ENCODE measurements at regions not wholly inside any gene's neighbourhood (a gene's known extent, or its start where the extent isn't known, plus 50 kb on each side); places are given as distances from the start of the nearest gene placed in this dataset.

DNA sequence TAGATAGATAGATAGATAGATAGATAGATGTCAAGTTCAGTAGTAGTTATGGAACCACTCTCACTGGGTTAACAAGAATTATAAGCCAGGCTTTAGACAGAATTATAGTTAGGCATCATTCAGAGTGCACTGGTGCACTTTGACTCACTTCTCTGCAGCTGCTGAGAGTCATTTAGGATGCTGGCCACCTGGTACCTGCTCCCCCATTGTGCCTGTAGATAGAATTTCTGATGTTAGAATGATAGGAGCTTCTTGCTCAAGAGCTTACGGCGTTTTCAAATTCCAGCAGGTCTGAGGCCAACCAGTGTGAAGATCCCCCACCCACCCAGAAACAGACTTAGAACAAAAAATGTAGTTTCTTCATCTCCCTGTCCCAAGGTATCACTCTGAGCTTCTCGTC is 107.8 kb upstream of the HMCN1 start:
- TF ChIP-seq, protein P1, sequence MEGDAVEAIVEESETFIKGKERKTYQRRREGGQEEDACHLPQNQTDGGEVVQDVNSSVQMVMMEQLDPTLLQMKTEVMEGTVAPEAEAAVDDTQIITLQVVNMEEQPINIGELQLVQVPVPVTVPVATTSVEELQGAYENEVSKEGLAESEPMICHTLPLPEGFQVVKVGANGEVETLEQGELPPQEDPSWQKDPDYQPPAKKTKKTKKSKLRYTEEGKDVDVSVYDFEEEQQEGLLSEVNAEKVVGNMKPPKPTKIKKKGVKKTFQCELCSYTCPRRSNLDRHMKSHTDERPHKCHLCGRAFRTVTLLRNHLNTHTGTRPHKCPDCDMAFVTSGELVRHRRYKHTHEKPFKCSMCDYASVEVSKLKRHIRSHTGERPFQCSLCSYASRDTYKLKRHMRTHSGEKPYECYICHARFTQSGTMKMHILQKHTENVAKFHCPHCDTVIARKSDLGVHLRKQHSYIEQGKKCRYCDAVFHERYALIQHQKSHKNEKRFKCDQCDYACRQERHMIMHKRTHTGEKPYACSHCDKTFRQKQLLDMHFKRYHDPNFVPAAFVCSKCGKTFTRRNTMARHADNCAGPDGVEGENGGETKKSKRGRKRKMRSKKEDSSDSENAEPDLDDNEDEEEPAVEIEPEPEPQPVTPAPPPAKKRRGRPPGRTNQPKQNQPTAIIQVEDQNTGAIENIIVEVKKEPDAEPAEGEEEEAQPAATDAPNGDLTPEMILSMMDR (IDR thresholded peaks at IDR 0.05) = no peak
- DNase-seq (ENCODE audit: low spot score) = no peak
- peaks cover 15% of the 10 kb centered on the region for H3K4me1 Mint-ChIP-seq (ENCODE audit: low read depth)
- H3K27ac Mint-ChIP-seq (ENCODE audit: unreplicated experiment) = no peak overlapping the region
- peaks cover 6% of the 10 kb centered on the region for H3K9me3 Mint-ChIP-seq (ENCODE audit: low read depth)
- no peak overlapping the region for H3K4me3 Mint-ChIP-seq (ENCODE audit: unreplicated experiment)
- H3K36me3 Mint-ChIP-seq (ENCODE audit: low read depth) = no peaks in the 10 kb centered on the region
- no peaks in the 10 kb centered on the region for H3K27me3 Mint-ChIP-seq (ENCODE audit: low read depth)

DNA sequence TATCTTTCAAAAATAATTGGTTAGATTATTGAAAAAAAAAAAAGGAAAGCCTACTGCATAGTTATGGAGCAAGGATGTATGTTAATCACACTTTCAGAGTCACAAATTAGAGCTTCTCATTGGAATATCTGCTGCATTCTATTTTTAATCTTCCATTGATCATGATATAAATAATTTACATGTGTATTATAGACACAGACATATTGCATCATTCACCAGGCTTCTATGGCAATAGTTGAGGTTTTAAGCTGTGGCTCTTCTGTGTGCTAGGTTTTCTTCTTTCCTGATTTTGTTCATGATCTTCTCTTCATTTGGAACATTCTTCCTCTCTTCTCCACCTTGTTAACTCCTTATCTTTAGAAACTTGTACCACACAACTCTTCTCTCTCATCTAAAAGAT is 123.2 kb upstream of the HMCN1 start:
- TF ChIP-seq, protein P1 (IDR thresholded peaks at IDR 0.05) = no peak
- H3K27me3 Mint-ChIP-seq (ENCODE audit: low read depth) = no peaks in the 10 kb centered on the region
- H3K9me3 Mint-ChIP-seq (ENCODE audit: low read depth) = peaks cover 23% of the 10 kb centered on the region
- H3K4me3 Mint-ChIP-seq (ENCODE audit: unreplicated experiment) = no peak overlapping the region
- H3K27ac Mint-ChIP-seq (ENCODE audit: unreplicated experiment) = no peak overlapping the region
- no peak for DNase-seq (ENCODE audit: low spot score)
- H3K36me3 Mint-ChIP-seq (ENCODE audit: low read depth) = peaks cover 7% of the 10 kb centered on the region
- H3K4me1 Mint-ChIP-seq (ENCODE audit: low read depth) = no peaks in the 10 kb centered on the region

DNA sequence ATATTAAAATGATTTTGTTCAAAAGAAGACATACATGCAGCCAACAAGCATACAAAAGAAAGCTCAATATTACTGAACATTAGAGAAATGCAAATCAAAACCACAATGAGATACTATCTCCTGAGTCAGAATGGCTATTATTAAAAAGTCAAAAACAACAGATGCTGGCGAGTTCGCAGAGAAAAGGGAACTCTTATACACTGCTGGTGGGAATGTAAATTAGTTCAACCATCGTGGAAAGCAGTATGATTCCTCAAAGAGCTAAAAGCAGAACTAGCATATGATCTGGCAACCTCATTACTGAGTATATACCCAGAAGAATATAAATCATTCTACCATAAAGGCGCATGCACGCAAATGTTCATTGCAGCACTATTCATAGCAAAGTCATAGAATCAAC is 126.0 kb upstream of the HMCN1 start:
- DNase-seq (ENCODE audit: low spot score) = no peak
- TF ChIP-seq, protein P1 (IDR thresholded peaks at IDR 0.05) = no peak
- H3K27me3 Mint-ChIP-seq (ENCODE audit: low read depth) = no peaks in the 10 kb centered on the region
- H3K4me1 Mint-ChIP-seq (ENCODE audit: low read depth) = no peaks in the 10 kb centered on the region
- peaks cover 3% of the 10 kb centered on the region for H3K36me3 Mint-ChIP-seq (ENCODE audit: low read depth)
- H3K9me3 Mint-ChIP-seq (ENCODE audit: low read depth) = peaks cover 9% of the 10 kb centered on the region
- H3K27ac Mint-ChIP-seq (ENCODE audit: unreplicated experiment) = no peak overlapping the region
- H3K4me3 Mint-ChIP-seq (ENCODE audit: unreplicated experiment) = no peak overlapping the region

DNA sequence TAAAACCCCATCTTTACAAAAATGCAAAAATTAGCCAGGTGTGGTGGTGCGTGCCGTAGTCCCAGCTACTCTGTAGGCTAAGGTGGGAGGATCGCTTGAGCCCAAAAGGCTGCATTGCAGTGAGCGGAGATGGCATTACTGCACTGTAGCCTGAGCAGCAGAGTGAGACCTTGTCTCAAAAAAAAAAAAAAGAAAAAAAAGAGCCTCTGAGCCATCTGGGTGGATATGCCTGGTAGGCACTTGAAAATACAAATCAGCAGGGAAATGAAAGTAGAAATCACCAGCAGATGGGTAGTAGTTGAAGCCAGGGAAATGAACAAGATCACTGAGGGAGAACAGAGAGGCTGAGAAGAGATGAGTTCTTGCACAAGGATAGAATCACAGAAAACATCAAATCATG is 131.0 kb upstream of the HMCN1 start:
- H3K4me3 Mint-ChIP-seq (ENCODE audit: unreplicated experiment) = no peak overlapping the region
- no peak for DNase-seq (ENCODE audit: low spot score)
- no peaks in the 10 kb centered on the region for H3K4me1 Mint-ChIP-seq (ENCODE audit: low read depth)
- no peaks in the 10 kb centered on the region for H3K27me3 Mint-ChIP-seq (ENCODE audit: low read depth)
- no peak overlapping the region for H3K27ac Mint-ChIP-seq (ENCODE audit: unreplicated experiment)
- no peaks in the 10 kb centered on the region for H3K9me3 Mint-ChIP-seq (ENCODE audit: low read depth)
- TF ChIP-seq, protein P1 (IDR thresholded peaks at IDR 0.05) = no peak
- H3K36me3 Mint-ChIP-seq (ENCODE audit: low read depth) = peaks cover 2% of the 10 kb centered on the region

DNA sequence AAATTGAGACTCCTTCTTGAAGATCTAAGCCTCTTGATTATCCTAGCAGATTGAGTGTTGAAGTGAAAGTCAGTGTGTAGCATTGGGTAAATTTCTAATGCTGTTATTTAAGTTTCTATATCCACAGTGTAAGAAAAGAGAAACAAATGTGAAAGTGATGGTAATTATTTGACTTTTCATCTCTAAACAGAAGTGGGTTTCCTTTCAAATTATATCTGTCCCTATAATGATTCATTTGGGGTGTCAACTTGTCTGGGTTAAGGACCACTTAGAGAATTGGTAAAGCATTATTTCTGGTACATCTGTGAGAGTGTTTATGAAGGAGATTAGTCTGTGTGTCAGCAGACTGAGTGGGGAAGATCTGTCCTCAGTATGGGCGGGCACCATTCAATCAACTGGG is 133.0 kb upstream of the HMCN1 start:
- no peaks in the 10 kb centered on the region for H3K4me1 Mint-ChIP-seq (ENCODE audit: low read depth)
- H3K4me3 Mint-ChIP-seq (ENCODE audit: unreplicated experiment) = no peak overlapping the region
- H3K9me3 Mint-ChIP-seq (ENCODE audit: low read depth) = no peaks in the 10 kb centered on the region
- no peak for DNase-seq (ENCODE audit: low spot score)
- H3K36me3 Mint-ChIP-seq (ENCODE audit: low read depth) = no peaks in the 10 kb centered on the region
- no peak overlapping the region for H3K27ac Mint-ChIP-seq (ENCODE audit: unreplicated experiment)
- TF ChIP-seq, protein P1 (IDR thresholded peaks at IDR 0.05) = no peak
- no peaks in the 10 kb centered on the region for H3K27me3 Mint-ChIP-seq (ENCODE audit: low read depth)
